ENCODE measurements at regions not wholly inside any gene's neighbourhood (a gene's known extent, or its start where the extent isn't known, plus 50 kb on each side); places are given as distances from the start of the nearest gene placed in this dataset.

GRCh38 chr2:84338069-84338468 is 121.0 kb downstream of the SUCLG1 start:
- no peak for TF ChIP-seq CTCF (IDR thresholded peaks at IDR 0.05)
- TF ChIP-seq POLR2AphosphoS5 (IDR thresholded peaks at IDR 0.05): no peak

Data from breast epithelium (tissue), 3 donors.